OCI-LY1 (cell line): ENCODE measurements at regions not wholly inside any gene's neighbourhood (a gene's known extent, or its start where the extent isn't known, plus 50 kb on each side); places are given as distances from the start of the nearest gene placed in this dataset.

ENCODE experiments used
- H2AFZ ChIP-seq: fragments of 200-600 bp; sonication (generic), shearing (Covaris generic); 2 replicates; pipeline ENCODE4 v1.6.0; 2014; ENCODE audit warnings: antibody characterized with exemption, mild to moderate bottlenecking, low read length
- H3F3A ChIP-seq: fragments of 200-600 bp; sonication (generic), shearing (Covaris generic); 2 replicates; pipeline ENCODE4 v1.6.0; 2014; ENCODE audit warnings: mild to moderate bottlenecking, antibody characterized with exemption, low read length, moderate library complexity; ENCODE audit not compliant: insufficient read depth
- H3K27ac ChIP-seq: fragments of 200-600 bp; sonication (generic); 2 replicates; pipeline ENCODE4 v1.5.1; 2014; ENCODE audit warnings: low read length, mixed run types, mild to moderate bottlenecking, low read depth; ENCODE audit not compliant: poor library complexity, severe bottlenecking
- H3K27me3 ChIP-seq: fragments of 200-600 bp; sonication (generic); 2 replicates; pipeline ENCODE4 v1.6.0; 2014; ENCODE audit warnings: antibody characterized with exemption, mild to moderate bottlenecking, low read length, moderate library complexity; ENCODE audit not compliant: insufficient read depth
- H3K36me3 ChIP-seq: fragments of 200-600 bp; sonication (generic); 2 replicates; pipeline ENCODE4 v1.6.1; 2014; ENCODE audit warnings: mild to moderate bottlenecking, antibody characterized with exemption, low read length, moderate library complexity, mixed read lengths; ENCODE audit not compliant: insufficient read depth
- H3K4me1 ChIP-seq: fragments of 200-600 bp; sonication (generic); 2 replicates; pipeline ENCODE4 v1.5.1; 2014; ENCODE audit warnings: mild to moderate bottlenecking, low read length, moderate library complexity; ENCODE audit not compliant: insufficient read depth, severe bottlenecking
- H3K4me2 ChIP-seq: fragments of 200-600 bp; sonication (generic), shearing (Covaris generic); 2 replicates; pipeline ENCODE4 v1.6.1; 2014; ENCODE audit warnings: low read length
- H3K4me3 ChIP-seq: fragments of 200-600 bp; sonication (generic); 2 replicates; pipeline ENCODE4 v1.5.1; 2014; ENCODE audit warnings: low read length, low read depth, mild to moderate bottlenecking, mixed read lengths; ENCODE audit not compliant: poor library complexity, severe bottlenecking
- H3K79me2 ChIP-seq: fragments of 200-600 bp; shearing (Covaris generic); 2 replicates; pipeline ENCODE4 v1.6.1; 2016; ENCODE audit warnings: mixed run types, low read length, mixed read lengths; ENCODE audit not compliant: insufficient read depth
- H3K9ac ChIP-seq: fragments of 200-600 bp; sonication (generic), shearing (Covaris generic); 2 replicates; pipeline ENCODE4 v1.6.1; 2014; ENCODE audit warnings: mild to moderate bottlenecking, low read length, mixed read lengths
- H3K9me2 ChIP-seq: fragments of 200-600 bp; sonication (generic), shearing (Covaris generic); 2 replicates; pipeline ENCODE4 v1.6.1; 2014; ENCODE audit warnings: low read depth, mild to moderate bottlenecking, low read length, mixed read lengths
- H3K9me3 ChIP-seq: fragments of 200-600 bp; shearing (Covaris generic); 2 replicates; pipeline ENCODE4 v1.6.1; 2014; ENCODE audit warnings: low read length, mixed read lengths
- H4K20me1 ChIP-seq: fragments of 200-600 bp; sonication (generic), shearing (Covaris generic); 2 replicates; pipeline ENCODE4 v1.6.0; 2016; ENCODE audit warnings: mild to moderate bottlenecking, low read length; ENCODE audit not compliant: insufficient read depth
- EZH2 ChIP-seq: fragments of 200-600 bp; sonication (generic), shearing (Covaris generic); IDR thresholded peaks from 2 replicates; pipeline ENCODE4 v1.8.0; 2017; ENCODE audit warnings: borderline replicate concordance, mixed run types, mild to moderate bottlenecking, antibody characterized with exemption, low read length, moderate library complexity, mixed read lengths
- TF ChIP-seq, protein P1 (sequence below): fragments of 200-600 bp; sonication (generic), shearing (Covaris generic); IDR thresholded peaks from 2 replicates; pipeline ENCODE4 v1.5.1; 2017; ENCODE audit warnings: mild to moderate bottlenecking, antibody characterized with exemption, low read length, moderate library complexity, mixed read lengths

- H3K4me3 ChIP-seq: no peak overlapping the region
- no peak overlapping the region for H3K4me2 ChIP-seq
Measured at GRCh38 chr1:222225316-222225691, 322.6 kb downstream of the HHIPL2 start.

GRCh38 chr1:222224636-222225315, 323.1 kb downstream of the HHIPL2 start:
- no peaks in the 10 kb centered on the region for H3K27me3 ChIP-seq
- H3K9me3 ChIP-seq: no peaks in the 10 kb centered on the region
- no peak overlapping the region for H3K4me2 ChIP-seq
- no peak overlapping the region for H2AFZ ChIP-seq
- no peak overlapping the region for H3K9ac ChIP-seq
- no peaks in the 10 kb centered on the region for H3K4me1 ChIP-seq
- TF ChIP-seq EZH2: no peak
- TF ChIP-seq, protein P1, sequence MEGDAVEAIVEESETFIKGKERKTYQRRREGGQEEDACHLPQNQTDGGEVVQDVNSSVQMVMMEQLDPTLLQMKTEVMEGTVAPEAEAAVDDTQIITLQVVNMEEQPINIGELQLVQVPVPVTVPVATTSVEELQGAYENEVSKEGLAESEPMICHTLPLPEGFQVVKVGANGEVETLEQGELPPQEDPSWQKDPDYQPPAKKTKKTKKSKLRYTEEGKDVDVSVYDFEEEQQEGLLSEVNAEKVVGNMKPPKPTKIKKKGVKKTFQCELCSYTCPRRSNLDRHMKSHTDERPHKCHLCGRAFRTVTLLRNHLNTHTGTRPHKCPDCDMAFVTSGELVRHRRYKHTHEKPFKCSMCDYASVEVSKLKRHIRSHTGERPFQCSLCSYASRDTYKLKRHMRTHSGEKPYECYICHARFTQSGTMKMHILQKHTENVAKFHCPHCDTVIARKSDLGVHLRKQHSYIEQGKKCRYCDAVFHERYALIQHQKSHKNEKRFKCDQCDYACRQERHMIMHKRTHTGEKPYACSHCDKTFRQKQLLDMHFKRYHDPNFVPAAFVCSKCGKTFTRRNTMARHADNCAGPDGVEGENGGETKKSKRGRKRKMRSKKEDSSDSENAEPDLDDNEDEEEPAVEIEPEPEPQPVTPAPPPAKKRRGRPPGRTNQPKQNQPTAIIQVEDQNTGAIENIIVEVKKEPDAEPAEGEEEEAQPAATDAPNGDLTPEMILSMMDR: no peak
- H3K36me3 ChIP-seq: no peaks in the 10 kb centered on the region
- H3K9me2 ChIP-seq: no peaks in the 10 kb centered on the region
- no peak overlapping the region for H3K4me3 ChIP-seq
- no peaks in the 10 kb centered on the region for H4K20me1 ChIP-seq
- H3K27ac ChIP-seq: no peak overlapping the region
- H3F3A ChIP-seq: no peaks in the 10 kb centered on the region
- H3K79me2 ChIP-seq: no peaks in the 10 kb centered on the region

More at GRCh38 chr1:222225316-222225691, 322.6 kb downstream of the HHIPL2 start:
- no peaks in the 10 kb centered on the region for H3K9me3 ChIP-seq
- H3K27ac ChIP-seq: no peak overlapping the region
- no peaks in the 10 kb centered on the region for H3K36me3 ChIP-seq
- no peaks in the 10 kb centered on the region for H3K9me2 ChIP-seq
- H3K9ac ChIP-seq: no peak overlapping the region
- no peaks in the 10 kb centered on the region for H3K27me3 ChIP-seq
- no peaks in the 10 kb centered on the region for H3F3A ChIP-seq
- H2AFZ ChIP-seq: no peak overlapping the region
- TF ChIP-seq, protein P1: no peak
- no peaks in the 10 kb centered on the region for H3K4me1 ChIP-seq
- H4K20me1 ChIP-seq: no peaks in the 10 kb centered on the region
- no peaks in the 10 kb centered on the region for H3K79me2 ChIP-seq

- TF ChIP-seq, protein P1: no peak
- no peak for TF ChIP-seq EZH2
- Histone ChIP-seq H3K9ac (no peak overlapping the region), H2AFZ (no peak overlapping the region), H3K4me3 (no peak overlapping the region), H3K9me3 (no peaks in the 10 kb centered on the region), H3K4me1 (no peaks in the 10 kb centered on the region), H3K9me2 (no peaks in the 10 kb centered on the region), H3F3A (no peaks in the 10 kb centered on the region), H3K27ac (no peak overlapping the region), H3K4me2 (no peak overlapping the region), H3K36me3 (no peaks in the 10 kb centered on the region), H3K79me2 (no peaks in the 10 kb centered on the region), H4K20me1 (no peaks in the 10 kb centered on the region), H3K27me3 (no peaks in the 10 kb centered on the region)
Measured at GRCh38 chr1:222224156-222224555, 323.7 kb downstream of the HHIPL2 start.
